Esophagus squamous epithelium (tissue), 4 donors: ENCODE measurements at regions not wholly inside any gene's neighbourhood (a gene's known extent, or its start where the extent isn't known, plus 50 kb on each side); places are given as distances from the start of the nearest gene placed in this dataset.

ENCODE experiments used
- CTCF ChIP-seq, 6 experiments: fragments of 450-650 bp in 4 of 6; fragments of 200-600 bp in 2 of 6; sonication (generic) in 2 of 6; IDR thresholded peaks; one replicate each; pipeline ENCODE4 v1.5.1; 2016 to 2019; ENCODE audit warnings: antibody characterized with exemption in 6 of 6, mild to moderate bottlenecking in 4 of 6, moderate library complexity in 4 of 6
- POLR2A ChIP-seq, 4 donors: fragments of 450-650 bp; IDR thresholded peaks; one replicate each; pipeline ENCODE4 v1.6.1; 2017; ENCODE audit warnings: antibody characterized with exemption in 4 of 4, mild to moderate bottlenecking in 4 of 4, moderate library complexity in 3 of 4

DNA sequence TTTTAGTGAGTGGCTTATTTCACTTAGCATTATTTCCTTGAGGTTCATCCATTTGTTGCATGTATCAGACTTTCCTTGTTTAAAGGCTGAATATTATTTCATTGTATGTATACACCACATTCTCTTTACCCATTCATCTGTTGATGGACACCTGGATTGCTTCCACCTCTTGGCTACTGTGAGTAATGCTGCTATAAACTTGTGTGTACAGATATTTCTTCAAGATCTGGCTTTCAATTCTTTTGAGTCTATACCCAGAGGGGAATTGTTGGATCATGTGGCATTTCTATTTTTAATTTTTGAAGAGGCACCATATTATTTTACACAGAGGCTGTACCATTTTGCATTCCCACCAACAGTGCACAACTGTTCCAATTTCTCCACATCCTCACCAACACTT lies 313.5 kb downstream of the RPLP1 start:
- TF ChIP-seq CTCF (IDR thresholded peaks at IDR 0.05) = no peak
- no peak for TF ChIP-seq POLR2A (IDR thresholded peaks at IDR 0.05)
